HG03378 (cell line): ENCODE measurements at regions not wholly inside any gene's neighbourhood (a gene's known extent, or its start where the extent isn't known, plus 50 kb on each side); places are given as distances from the start of the nearest gene placed in this dataset.

Experiments used
- ATAC-seq: cut with Tn5 transposase; IDR thresholded peaks from one replicate; pipeline ENCODE4 v1.9.1; 2021; ENCODE audit warnings: mild to moderate bottlenecking, moderate library complexity; ENCODE audit not compliant: unreplicated experiment

- ATAC-seq: peak; percentile 91
Observed at GRCh38 chr13:22161871-22162270, 491.0 kb downstream of the FGF9 start.

DNA sequence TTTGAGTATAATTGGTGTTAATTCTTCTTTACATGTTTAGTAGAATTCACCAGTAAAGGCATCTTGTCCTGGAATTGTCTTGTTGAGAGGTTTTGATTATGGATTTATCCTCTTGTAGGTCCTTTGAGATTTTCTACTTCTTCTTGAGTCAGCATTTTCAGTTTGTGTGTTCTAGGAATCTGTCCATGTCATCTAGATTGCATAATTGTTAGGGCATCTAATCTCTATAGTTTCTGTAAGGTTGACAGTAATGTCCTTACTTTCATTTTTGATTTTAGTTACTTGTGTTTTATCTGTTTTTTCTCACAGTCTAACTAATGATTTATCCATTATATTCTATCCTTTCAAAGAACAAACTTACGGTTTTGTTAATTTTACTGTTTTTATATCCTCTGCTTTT is 492.0 kb downstream of the FGF9 start:
- peak; percentile 51 for ATAC-seq

GRCh38 chr13:22168437-22169190 is 497.7 kb downstream of the FGF9 start:
- ATAC-seq: no peak

GRCh38 chr13:22169473-22169872 is 498.6 kb downstream of the FGF9 start:
- no peak for ATAC-seq

GRCh38 chr13:22173610-22174009 is 502.7 kb downstream of the FGF9 start:
- no peak for ATAC-seq

DNA sequence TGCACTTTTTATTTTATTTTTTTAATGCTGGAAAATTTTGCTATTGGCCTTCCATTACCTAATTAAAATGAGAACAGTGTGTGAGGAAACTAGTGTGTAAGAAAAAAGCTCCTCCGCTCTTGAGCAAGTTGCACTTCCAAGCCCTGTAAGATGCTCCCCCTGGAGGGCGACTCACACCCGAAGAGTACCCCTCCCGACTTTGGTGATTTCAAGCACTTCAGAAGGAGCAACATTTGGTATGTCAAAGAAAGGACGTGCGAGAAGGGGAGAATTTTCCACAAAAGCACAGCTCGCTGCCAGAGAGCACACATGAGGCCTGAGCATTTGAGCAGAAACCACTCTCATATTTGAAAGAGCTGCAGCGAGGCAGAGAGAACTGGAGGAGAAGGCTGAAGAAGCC is 504.4 kb downstream of the FGF9 start:
- ATAC-seq: no peak

GRCh38 chr13:22175815-22176214 is 504.9 kb downstream of the FGF9 start:
- ATAC-seq: no peak

DNA sequence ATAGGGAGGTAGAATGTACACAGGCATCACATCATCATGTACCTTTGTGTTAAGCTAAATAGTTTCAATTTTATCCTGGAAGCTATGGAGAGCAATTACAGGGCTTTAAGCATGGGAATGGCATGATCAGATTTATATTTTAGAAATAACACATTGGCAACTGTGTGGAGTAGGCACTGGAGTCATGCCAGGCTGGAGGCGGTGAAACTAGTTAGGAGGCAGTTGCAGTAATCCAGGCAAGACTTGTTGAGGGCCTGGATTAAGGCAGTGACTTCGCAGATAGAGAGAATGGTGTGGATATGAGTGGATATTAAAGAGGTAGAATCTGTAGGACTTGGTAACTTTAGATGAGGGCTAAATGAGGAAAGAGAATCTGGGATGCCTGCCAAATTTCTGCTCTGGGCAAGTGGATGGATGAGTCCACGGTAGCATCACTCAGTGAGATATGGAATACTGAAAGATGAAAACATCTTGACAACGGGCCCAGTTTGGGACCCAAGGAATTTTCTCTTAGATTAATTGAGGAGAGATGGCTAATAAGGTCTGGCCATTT is 506.2 kb downstream of the FGF9 start:
- no peak for ATAC-seq

- ATAC-seq: no peak
Observed at GRCh38 chr13:22178878-22179277, 508.0 kb downstream of the FGF9 start.

GRCh38 chr13:22187329-22187728 is 516.5 kb downstream of the FGF9 start:
- no peak for ATAC-seq

DNA sequence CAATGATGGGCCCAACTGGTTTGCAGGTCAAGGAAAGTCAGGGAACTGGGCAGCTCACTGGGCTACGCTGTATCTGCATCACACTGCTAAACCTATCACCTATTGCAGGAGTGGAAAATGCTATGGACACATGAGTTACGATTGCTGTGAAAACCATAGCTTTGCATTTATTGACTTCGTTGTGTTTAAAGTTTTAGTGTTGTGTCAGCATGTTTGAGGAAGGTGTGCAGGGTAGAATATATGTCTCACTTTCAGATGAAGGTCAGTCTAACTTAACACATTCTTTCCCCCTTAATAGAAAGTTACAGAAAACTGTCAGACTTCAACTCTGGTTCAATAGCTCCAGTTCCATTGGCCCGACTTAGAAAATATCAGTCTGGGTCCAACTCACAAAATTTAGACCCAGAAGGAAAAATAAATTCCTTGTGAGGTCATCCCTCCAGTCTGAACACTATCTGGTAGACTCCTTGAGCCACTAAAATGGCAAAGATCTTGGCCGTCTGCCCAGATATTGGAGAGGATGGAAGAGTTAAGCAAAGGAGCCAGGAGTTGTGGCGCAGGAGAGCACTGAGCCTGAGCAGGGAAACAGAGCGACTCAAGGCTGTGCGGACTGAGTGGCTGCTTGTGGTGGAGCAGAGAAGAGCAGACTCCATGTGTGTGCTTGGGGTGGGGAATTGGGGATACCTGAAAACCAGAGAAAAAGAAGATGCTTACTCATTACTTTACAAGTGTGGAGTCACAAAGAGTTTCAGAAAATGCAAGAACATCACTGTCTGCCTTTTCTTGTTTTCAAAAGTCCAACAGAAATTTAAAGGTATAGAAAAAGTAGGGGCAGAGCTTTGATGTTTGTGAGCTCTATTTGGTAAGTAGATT is 518.5 kb downstream of the FGF9 start:
- no peak for ATAC-seq

- ATAC-seq: no peak
Observed at GRCh38 chr13:22193070-22193469, 522.2 kb downstream of the FGF9 start.

- no peak for ATAC-seq
Observed at GRCh38 chr13:22194106-22194805, 523.4 kb downstream of the FGF9 start.

DNA sequence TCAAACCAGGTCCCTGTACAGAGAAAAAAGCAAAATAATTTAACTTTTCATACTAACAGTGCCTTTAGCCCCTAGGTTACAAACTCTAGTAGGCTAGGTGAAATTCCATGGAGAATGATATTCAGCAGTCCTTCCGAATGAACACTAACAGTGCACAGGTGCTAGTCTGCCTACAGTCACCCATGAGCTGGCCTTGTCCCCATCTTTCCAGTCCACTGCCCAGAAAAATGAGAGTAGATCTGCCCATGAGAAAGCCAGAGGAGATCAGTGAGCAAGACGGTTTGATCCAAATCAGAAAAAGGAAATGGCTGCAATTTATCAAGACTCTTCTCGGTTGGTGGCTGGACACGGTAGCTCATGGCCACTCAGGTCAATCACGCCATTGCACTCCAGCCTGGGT is 524.9 kb downstream of the FGF9 start:
- no peak for ATAC-seq

GRCh38 chr13:22196777-22197176 is 525.9 kb downstream of the FGF9 start:
- ATAC-seq: no peak

DNA sequence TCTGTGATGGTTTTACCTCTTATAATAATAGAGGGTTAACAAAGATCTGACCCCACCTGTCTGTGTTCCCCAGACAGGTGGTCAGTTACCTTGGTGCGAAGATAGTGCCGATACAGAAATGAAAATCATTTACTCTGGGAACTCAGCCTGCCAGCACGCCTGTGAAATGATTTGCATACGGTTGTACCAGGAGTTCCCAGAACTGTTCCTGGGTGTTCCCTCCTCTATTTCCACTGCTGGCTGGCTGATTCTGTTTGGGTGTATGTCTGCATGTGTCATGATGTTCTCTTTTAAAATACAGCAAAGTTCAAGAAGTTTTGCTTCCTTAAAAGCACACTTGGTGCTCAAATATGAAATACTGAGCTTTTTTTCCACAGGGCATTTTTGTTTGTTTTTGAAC is 527.1 kb downstream of the FGF9 start:
- no peak for ATAC-seq

DNA sequence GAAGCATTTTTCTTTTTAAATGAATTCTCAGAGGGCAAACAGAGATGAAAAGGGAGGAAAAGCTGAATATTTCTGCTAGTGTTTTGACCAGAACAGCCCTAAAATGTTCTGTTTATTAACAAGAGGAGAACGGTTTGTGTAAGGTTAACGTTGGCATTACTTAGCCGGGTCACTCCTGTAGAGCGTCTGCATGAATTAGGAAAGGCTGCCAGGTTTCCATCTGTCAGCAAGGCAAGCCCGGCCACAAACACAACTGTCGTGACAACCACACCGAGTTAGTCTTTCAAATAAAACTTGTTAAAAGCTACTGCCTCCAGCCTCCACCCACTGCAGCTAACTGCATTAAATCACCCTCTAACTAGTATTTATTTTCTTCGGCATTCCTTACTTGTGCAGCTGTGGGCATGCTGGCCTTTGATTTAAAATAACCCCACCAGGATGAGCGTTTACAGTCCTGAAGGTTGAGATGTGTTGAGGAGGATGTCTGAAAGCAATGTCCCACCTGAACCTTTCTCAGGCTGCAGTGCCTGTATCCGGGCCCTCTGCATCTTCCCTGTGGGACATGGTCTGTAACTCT is 527.9 kb downstream of the FGF9 start:
- no peak for ATAC-seq

GRCh38 chr13:22200440-22200839 is 529.6 kb downstream of the FGF9 start:
- ATAC-seq: no peak

- no peak for ATAC-seq
Observed at GRCh38 chr13:22201375-22201925, 530.6 kb downstream of the FGF9 start.

DNA sequence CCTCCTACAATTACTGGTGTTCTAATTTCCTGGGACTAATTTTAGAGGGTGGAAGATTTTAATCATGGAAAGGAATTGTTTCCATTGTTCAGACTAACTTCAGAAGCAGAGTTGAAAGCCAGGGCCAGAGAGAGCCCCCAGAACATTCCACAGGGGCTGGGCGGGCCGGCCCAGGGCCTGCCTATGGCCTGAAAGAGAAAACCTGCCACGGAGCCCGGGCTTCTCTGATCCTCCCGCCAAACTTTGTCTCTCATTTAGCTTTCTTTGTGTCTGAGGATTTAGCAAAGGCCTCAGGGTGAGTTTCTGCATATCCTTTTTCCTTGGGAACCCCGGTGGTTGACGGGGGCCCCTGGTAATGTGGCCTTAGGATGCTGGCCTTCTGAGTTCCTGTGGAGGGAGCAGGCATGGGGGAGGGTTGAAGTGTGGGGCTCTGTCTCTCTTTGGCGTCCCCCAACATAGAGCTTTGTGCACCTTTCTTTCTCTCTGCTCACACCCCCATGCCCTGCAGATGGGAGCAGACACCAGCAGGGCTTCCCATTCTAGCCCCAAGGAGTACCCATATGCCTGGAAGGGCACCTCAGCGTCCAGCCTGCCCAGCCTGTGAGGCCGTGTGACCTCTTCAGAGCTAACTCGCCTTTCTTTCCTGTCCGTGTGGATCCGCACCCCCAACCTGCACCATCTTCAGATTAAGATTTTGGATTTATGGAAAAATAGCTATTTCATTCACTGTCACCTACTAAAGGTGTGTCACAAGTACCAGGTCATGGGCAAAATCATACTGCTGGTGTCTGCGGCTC is 539.5 kb downstream of the FGF9 start:
- ATAC-seq: no peak
